Panc1 (cell line): ENCODE measurements at regions not wholly inside any gene's neighbourhood (a gene's known extent, or its start where the extent isn't known, plus 50 kb on each side); places are given as distances from the start of the nearest gene placed in this dataset.

Experiments
- ATAC-seq: fragments of 200-7000 bp; cut with Tn5 transposase; 2 replicates; pipeline ENCODE4 v1.9.1; 2020; ENCODE audit warnings: mild to moderate bottlenecking, moderate library complexity
- BruUV-seq: library from RNA; stranded (reverse); fragments of 400-500 nt; replicated peaks from 2 replicates; lab custom pipeline; 2021; lab: Mats Ljungman, UMichigan
- CTCF ChIA-PET: fragments of 300-600 bp; sonication (Branson Sonifier 250); formaldehyde crosslinking; loops from one replicate; lab custom pipeline; 2022; ENCODE audit warnings: antibody characterized with exemption; lab: Charles Lee
- POLR2A ChIA-PET: fragments of 300-600 bp; sonication (Branson Sonifier 250); formaldehyde crosslinking; loops from one replicate; lab custom pipeline; 2022; ENCODE audit warnings: antibody characterized with exemption; lab: Charles Lee
- DNase-seq: peaks from one replicate; pipeline ENCODE4 v3.0.0-alpha.2; 2010; ENCODE audit warnings: low read depth, low spot score
- H3K27ac ChIP-seq: 2 replicates; pipeline ENCODE4 v1.5.1; 2011; ENCODE audit warnings: mild to moderate bottlenecking, low read length, inconsistent platforms
- H3K27me3 ChIP-seq: fragments of 200-500 bp; sonication (Bioruptor generic); 2 replicates; pipeline ENCODE4 v1.6.0; 2014; ENCODE audit warnings: low read length, inconsistent platforms; ENCODE audit not compliant: control insufficient read depth, insufficient read depth
- H3K36me3 ChIP-seq: fragments of 200-500 bp; sonication (Bioruptor generic); 2 replicates; pipeline ENCODE4 v1.5.1; 2014; ENCODE audit warnings: inconsistent platforms, mild to moderate bottlenecking, low read length, moderate library complexity; ENCODE audit not compliant: control insufficient read depth, insufficient read depth
- H3K4me1 ChIP-seq: 2 replicates; pipeline ENCODE4 v1.5.1; 2011; ENCODE audit warnings: inconsistent platforms, mild to moderate bottlenecking, low read length, moderate library complexity; ENCODE audit not compliant: control insufficient read depth, insufficient read depth
- H3K4me3 ChIP-seq, 2 experiments: 2 replicates each; pipeline ENCODE4 v1.5.1; 2011 to 2012; ENCODE audit warnings: low read depth in 2 of 2, low read length in 2 of 2, mild to moderate bottlenecking in 2 of 2, inconsistent platforms in 1 of 2, moderate library complexity in 1 of 2
- H3K9me3 ChIP-seq: fragments of 200-500 bp; sonication (Bioruptor generic); 2 replicates; pipeline ENCODE4 v1.5.1; 2014; ENCODE audit warnings: low read depth, mild to moderate bottlenecking, inconsistent platforms, low read length, moderate library complexity; ENCODE audit not compliant: control insufficient read depth, insufficient read depth
- CTCF ChIP-seq: fragments of 450-650 bp; IDR thresholded peaks from 2 replicates; pipeline ENCODE4 v1.5.1; 2017; ENCODE audit warnings: mild to moderate bottlenecking
- POLR2AphosphoS5 ChIP-seq: IDR thresholded peaks from 2 replicates; pipeline ENCODE4 v1.6.1; 2012; ENCODE audit warnings: mild to moderate bottlenecking, low read depth, low read length, moderate library complexity
- REST ChIP-seq, 2 experiments: IDR thresholded peaks; 2 replicates each; pipeline ENCODE4 v1.6.1; 2011 to 2012; ENCODE audit warnings: low read depth in 2 of 2, control low read depth in 1 of 2, low read length in 1 of 2, mild to moderate bottlenecking in 1 of 2, moderate library complexity in 1 of 2; ENCODE audit not compliant: insufficient read depth in 1 of 2
- SIN3A ChIP-seq: IDR thresholded peaks from 2 replicates; pipeline ENCODE4 v1.6.1; 2012; ENCODE audit warnings: low read depth, mild to moderate bottlenecking, low read length, moderate library complexity, borderline replicate concordance; ENCODE audit not compliant: insufficient read depth
- TCF7L2 ChIP-seq: IDR thresholded peaks from 2 replicates; pipeline ENCODE4 v1.6.1; 2011; ENCODE audit warnings: mild to moderate bottlenecking, low read depth, low read length, inconsistent platforms
- in situ Hi-C: cut with HindIII; loops from 2 replicates; pipeline ENCODE4 v1.10.0; 2016; ENCODE audit warnings: low sequenced_read_pairs, low pct_unique_long_range_greater_than_20kb
- intact Hi-C: fragments of 100-400 bp; cut with micrococcal nuclease; formaldehyde crosslinking; loops from one replicate; pipeline ENCODE4 v1.10.0; 2022; ENCODE audit not compliant: unreplicated experiment

DNA sequence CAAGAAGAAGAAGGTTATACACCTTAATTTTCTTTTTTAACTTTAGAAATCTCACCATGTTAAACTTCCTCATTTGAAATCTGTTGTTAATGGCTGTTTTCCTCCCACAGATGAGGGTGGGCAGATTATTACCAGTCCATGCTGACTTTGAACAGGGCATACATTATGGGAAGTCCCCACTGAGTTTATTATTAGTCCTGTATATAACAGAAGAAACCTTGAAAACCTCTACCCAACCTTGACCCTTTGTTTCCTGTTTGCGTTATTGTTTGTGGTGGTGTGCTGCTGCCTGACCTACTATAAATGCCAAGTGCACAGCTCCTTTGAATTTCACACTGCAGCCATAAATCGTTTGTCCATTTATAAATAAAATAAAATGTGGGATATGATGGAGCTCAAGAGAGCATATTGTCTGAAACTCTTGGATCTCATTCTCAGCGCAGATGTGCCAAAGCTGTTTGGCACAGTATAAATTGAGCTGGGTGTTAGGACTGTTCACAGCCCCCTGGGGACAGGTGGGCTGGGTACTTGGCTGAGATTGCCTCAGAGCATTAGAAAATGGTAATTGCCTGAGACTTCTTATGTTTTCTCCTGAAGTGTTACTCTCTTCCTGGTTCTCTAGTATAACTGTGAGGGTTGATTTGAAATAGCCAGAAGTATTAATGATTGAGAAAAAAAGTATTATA lies 139.6 kb downstream of the SPATA31D1 start:
- Histone ChIP-seq H3K27ac (no peak overlapping the region), H3K36me3 (no peaks in the 10 kb centered on the region), H3K4me1 (no peaks in the 10 kb centered on the region), H3K27me3 (no peaks in the 10 kb centered on the region), H3K9me3 (no peaks in the 10 kb centered on the region), H3K4me3 (no peak overlapping the region)
- intact Hi-C loops (no loop called here), in situ Hi-C loops (no loop called here)
- ATAC-seq: no peak
- TF ChIP-seq SIN3A: no peak
- no peak for TF ChIP-seq REST (IDR thresholded peaks at IDR 0.05; ENCODE audit: insufficient read depth in 1 of 2, low read depth in 2 of 2, low read length in 1 of 2)
- no peak for TF ChIP-seq CTCF
- no peak for TF ChIP-seq POLR2AphosphoS5
- no peak for TF ChIP-seq TCF7L2
- ChIA-PET POLR2A (no interaction called here), CTCF (no interaction called here)
- DNase-seq: no peak
- BruUV-seq: no TSS peak

DNA sequence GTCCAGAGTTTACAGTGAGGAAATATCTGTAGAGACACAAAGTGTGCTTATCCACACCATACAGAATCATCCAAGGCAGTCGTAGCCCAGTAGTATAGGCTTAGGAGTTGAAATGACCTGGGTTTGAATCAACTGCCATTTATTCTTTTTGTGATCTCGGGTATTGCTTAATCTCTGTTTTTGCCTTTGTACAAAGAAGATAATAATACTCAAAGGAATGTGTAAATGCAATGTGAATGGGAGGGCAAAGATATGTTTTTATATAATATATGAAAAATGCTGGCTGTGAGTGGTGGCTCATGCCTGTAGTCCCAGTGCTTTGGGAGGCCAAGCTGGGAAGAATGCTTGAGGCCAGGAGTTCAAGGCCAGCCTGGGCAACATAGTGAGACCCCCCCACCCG lies 141.1 kb downstream of the SPATA31D1 start:
- BruUV-seq: no TSS peak
- TF ChIP-seq REST (IDR thresholded peaks at IDR 0.05; ENCODE audit: insufficient read depth in 1 of 2, low read depth in 2 of 2, low read length in 1 of 2): no peak
- no peak for TF ChIP-seq POLR2AphosphoS5
- TF ChIP-seq CTCF: no peak
- no peak for TF ChIP-seq TCF7L2
- TF ChIP-seq SIN3A: no peak
- H3K4me3 ChIP-seq: no peak overlapping the region
- H3K27ac ChIP-seq: no peak overlapping the region
- intact Hi-C loops (no loop called here), in situ Hi-C loops (no loop called here)
- H3K9me3 ChIP-seq: no peaks in the 10 kb centered on the region
- DNase-seq (no peak), ATAC-seq (no peak)
- ChIA-PET POLR2A (no interaction called here), CTCF (no interaction called here)
- no peaks in the 10 kb centered on the region for H3K4me1 ChIP-seq
- H3K36me3 ChIP-seq: no peaks in the 10 kb centered on the region
- H3K27me3 ChIP-seq: no peaks in the 10 kb centered on the region
